RWPE2 (cell line): ENCODE measurements at regions not wholly inside any gene's neighbourhood (a gene's known extent, or its start where the extent isn't known, plus 50 kb on each side); places are given as distances from the start of the nearest gene placed in this dataset.

Source experiments
- ATAC-seq: fragments of 200-7000 bp; cut with Tn5 transposase; 3 replicates; pipeline ENCODE4 v1.9.1; 2021; ENCODE audit warnings: low read depth
- DNase-seq: peaks from one replicate; pipeline ENCODE4 v3.0.0-alpha.2; 2020; ENCODE audit warnings: low spot score
- H3K27ac ChIP-seq: fragments of 450-650 bp; 2 replicates; pipeline ENCODE4 v1.5.1; 2017; ENCODE audit warnings: mild to moderate bottlenecking; ENCODE audit not compliant: poor library complexity, severe bottlenecking
- H3K27me3 ChIP-seq: fragments of 250-450 bp; sonication (Bioruptor Pico); 2 replicates; pipeline ENCODE4 v1.5.1; 2021; ENCODE audit warnings: mild to moderate bottlenecking, moderate library complexity; ENCODE audit not compliant: insufficient read depth, poor library complexity, severe bottlenecking
- H3K36me3 ChIP-seq: fragments of 250-450 bp; sonication (Bioruptor Pico); 2 replicates; pipeline ENCODE4 v1.5.1; 2020; ENCODE audit warnings: low read depth, mild to moderate bottlenecking, moderate library complexity
- H3K4me1 ChIP-seq: fragments of 250-450 bp; sonication (Bioruptor Pico); 2 replicates; pipeline ENCODE4 v1.5.1; 2021; ENCODE audit warnings: mild to moderate bottlenecking, moderate library complexity; ENCODE audit not compliant: insufficient read depth, poor library complexity, severe bottlenecking
- H3K4me3 ChIP-seq: fragments of 250-450 bp; sonication (Bioruptor Pico); 2 replicates; pipeline ENCODE4 v1.5.1; 2021; ENCODE audit warnings: mild to moderate bottlenecking, moderate library complexity; ENCODE audit not compliant: severe bottlenecking
- H3K9me3 ChIP-seq: fragments of 250-450 bp; sonication (Bioruptor Pico); 2 replicates; pipeline ENCODE4 v1.5.1; 2021; ENCODE audit warnings: mild to moderate bottlenecking, moderate library complexity; ENCODE audit not compliant: severe bottlenecking
- TF ChIP-seq, protein P1 (sequence below): fragments of 450-650 bp; IDR thresholded peaks from one replicate; pipeline ENCODE4 v1.5.1; 2017; ENCODE audit warnings: mild to moderate bottlenecking, moderate library complexity; ENCODE audit not compliant: poor library complexity, severe bottlenecking

DNA sequence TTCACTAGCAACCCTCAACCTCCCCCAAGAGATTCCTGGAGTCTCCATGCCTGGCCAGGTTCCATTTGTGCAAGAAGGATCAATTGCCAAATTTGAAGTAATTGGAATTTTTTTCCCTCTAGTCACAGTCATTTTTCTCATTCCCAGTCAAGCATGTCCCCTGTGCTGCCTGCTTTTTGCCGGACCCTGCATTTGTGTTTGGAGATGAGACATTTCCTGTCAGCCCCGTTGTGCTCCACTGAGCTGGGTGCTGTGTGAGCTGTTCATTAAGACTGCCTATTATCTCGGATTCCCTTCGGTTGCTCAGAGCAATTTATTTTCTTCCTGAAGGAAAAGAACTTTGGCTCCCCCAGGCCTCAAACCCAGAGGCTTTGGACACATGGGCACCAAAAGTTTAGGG, 201.0 kb upstream of the NLRP1 start:
- H3K27ac ChIP-seq = peak overlapping the region; percentile 56
- no peak overlapping the region for H3K4me3 ChIP-seq
- H3K27me3 ChIP-seq = no peaks in the 10 kb centered on the region
- ATAC-seq = peak; percentile 83
- no peak for DNase-seq
- H3K4me1 ChIP-seq = peaks cover 15% of the 10 kb centered on the region
- H3K9me3 ChIP-seq = no peaks in the 10 kb centered on the region
- H3K36me3 ChIP-seq = no peaks in the 10 kb centered on the region
- TF ChIP-seq, protein P1, sequence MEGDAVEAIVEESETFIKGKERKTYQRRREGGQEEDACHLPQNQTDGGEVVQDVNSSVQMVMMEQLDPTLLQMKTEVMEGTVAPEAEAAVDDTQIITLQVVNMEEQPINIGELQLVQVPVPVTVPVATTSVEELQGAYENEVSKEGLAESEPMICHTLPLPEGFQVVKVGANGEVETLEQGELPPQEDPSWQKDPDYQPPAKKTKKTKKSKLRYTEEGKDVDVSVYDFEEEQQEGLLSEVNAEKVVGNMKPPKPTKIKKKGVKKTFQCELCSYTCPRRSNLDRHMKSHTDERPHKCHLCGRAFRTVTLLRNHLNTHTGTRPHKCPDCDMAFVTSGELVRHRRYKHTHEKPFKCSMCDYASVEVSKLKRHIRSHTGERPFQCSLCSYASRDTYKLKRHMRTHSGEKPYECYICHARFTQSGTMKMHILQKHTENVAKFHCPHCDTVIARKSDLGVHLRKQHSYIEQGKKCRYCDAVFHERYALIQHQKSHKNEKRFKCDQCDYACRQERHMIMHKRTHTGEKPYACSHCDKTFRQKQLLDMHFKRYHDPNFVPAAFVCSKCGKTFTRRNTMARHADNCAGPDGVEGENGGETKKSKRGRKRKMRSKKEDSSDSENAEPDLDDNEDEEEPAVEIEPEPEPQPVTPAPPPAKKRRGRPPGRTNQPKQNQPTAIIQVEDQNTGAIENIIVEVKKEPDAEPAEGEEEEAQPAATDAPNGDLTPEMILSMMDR = no peak

DNA sequence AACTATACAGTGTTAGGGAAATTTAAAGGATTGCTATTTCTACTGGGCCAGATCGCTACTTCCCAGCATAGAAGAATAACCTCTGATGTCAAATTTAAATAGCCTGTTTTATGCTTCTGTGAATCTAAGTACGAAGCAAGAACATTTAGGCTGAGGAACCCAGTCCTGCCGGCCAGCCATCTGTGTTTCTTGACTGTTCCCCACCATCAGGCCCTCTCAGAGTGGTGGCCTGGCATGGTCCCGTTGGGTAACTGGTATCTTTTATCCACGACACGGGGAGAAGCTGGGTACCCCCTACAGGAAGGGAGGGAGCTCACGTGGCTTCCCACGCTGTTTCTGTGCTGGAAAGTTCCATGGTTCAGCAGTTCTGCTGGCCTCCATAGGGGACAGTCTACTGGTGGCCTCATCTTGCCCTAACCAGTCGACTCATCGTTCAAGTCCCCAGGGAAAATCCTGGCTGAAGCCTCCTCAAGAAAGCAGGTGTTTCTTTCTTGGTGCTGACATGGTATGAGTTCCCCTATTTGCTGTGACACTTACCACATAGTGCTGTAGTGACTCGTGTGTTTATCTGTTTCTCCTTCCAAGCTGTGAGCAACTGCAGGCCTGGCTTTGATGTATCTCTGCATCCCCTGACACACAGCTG, 201.7 kb upstream of the NLRP1 start:
- Histone ChIP-seq H3K4me1 (peaks cover 15% of the 10 kb centered on the region), H3K36me3 (no peaks in the 10 kb centered on the region), H3K9me3 (no peaks in the 10 kb centered on the region), H3K4me3 (no peak overlapping the region), H3K27ac (peak overlapping the region; percentile 56), H3K27me3 (no peaks in the 10 kb centered on the region)
- DNase-seq (no peak), ATAC-seq (no peak; the same call in 2 of the 3 replicates)
- TF ChIP-seq, protein P1 = no peak

DNA sequence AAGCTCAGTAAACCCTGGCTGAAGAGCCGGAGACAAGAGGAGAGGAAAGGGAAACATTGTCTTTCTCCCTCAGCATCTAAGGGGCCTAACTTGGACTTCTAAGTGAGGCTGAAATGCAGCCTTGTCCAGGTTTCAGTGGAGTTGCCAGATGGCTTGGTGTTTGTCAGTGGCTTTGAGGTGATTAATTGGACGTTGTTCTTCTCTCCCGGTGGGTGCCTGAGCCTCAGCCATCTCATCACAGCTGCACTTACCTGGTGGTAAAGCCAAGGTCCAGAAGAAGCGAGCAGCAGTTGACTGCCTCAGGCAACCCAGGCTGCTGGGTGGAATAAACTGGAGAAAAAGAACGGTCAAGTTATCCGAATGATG, 202.2 kb upstream of the NLRP1 start:
- TF ChIP-seq, protein P1 = no peak
- Histone ChIP-seq H3K27me3 (no peaks in the 10 kb centered on the region), H3K36me3 (no peaks in the 10 kb centered on the region), H3K9me3 (no peaks in the 10 kb centered on the region), H3K27ac (no peak overlapping the region), H3K4me1 (peaks cover 15% of the 10 kb centered on the region), H3K4me3 (no peak overlapping the region)
- no peak for DNase-seq
- ATAC-seq = no peak

DNA sequence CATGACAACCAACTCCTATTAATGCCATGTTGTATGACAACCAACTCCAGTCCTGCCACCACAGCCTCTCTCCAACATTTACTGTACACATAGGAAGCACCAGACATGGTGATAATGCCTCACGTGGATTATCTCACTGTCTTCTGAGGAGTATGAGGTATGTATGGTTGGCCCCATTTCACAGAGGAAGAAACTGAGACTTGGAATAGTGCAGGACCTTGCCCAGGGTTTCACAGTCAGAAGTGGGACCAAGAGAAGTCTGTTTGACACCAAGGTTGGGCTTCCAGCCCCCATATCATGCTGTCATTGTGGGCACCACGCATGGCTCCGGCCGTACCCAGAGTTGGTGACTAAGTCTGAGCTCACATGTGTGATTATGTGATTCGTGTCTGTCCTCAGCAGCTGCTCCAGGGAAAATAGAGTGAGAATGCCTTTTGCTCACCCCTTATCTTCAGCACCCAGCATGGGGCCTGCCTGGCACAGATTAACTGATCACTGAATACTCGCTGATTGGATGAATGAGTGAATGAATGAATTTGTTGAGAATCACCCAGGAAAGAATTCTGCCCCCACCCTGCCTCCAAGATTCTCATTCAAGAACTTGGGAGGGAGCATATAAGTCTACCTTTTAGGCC, 204.1 kb upstream of the NLRP1 start:
- H3K36me3 ChIP-seq = no peaks in the 10 kb centered on the region
- no peak overlapping the region for H3K4me3 ChIP-seq
- ATAC-seq = peak; percentile 68
- H3K4me1 ChIP-seq = peaks cover 15% of the 10 kb centered on the region
- no peak for DNase-seq
- TF ChIP-seq, protein P1 = no peak
- H3K27ac ChIP-seq = no peak overlapping the region
- H3K9me3 ChIP-seq = no peaks in the 10 kb centered on the region
- H3K27me3 ChIP-seq = no peaks in the 10 kb centered on the region

DNA sequence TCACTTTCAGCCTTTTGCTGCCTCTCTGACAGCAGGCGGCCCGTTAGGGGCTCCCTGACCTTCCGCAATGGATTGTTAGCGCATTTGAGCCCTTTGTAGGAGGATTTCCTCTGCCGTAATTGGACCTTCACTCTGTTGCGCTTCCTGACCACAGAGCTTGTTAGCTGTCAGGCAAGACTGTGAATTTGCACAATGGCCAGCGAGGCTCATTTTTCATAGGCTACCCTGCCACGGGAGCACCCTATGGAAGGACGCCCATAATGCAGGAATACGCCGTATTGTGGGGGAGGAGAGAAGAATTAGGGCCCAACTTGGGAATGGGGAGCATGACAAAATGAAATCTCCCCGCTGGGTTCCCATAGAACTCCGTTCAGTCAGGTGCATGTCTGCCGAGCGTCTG, 205.2 kb upstream of the NLRP1 start:
- no peak overlapping the region for H3K4me3 ChIP-seq
- H3K9me3 ChIP-seq = no peaks in the 10 kb centered on the region
- H3K4me1 ChIP-seq = peaks cover 15% of the 10 kb centered on the region
- H3K36me3 ChIP-seq = no peaks in the 10 kb centered on the region
- DNase-seq = no peak
- H3K27ac ChIP-seq = no peak overlapping the region
- ATAC-seq = no peak
- no peaks in the 10 kb centered on the region for H3K27me3 ChIP-seq
- TF ChIP-seq, protein P1 = no peak
